ENCODE measurements at regions not wholly inside any gene's neighbourhood (a gene's known extent, or its start where the extent isn't known, plus 50 kb on each side); places are given as distances from the start of the nearest gene placed in this dataset.

DNA sequence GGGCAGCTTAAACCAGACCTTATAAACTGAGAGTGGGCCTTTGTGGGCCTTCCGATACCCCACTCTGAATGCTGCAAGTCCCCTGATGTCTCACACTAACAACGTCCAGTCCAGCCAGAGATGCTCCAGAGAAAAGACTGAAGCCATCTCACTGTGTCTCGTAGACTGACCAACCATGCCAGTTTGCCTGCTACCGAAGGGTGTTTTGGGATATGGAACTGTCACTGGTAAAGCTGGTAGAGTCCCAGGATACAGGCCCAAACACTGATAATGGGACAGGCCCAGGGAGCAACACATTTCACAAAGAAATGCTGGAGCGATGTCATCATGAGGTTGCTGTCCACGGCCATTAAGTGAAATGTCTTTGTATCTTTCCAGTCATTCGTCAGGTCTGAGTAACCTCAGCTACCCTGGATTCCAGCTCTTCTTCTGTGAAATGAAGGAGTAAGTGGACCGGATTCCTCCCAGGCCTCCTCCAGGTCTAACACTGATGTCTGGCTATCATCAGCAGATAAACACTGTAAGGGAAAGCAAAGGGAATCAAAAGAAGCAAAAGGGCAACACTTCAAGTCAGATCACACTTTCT lies 81.6 kb downstream of the SLC5A7 start:
- TF ChIP-seq, protein P1, sequence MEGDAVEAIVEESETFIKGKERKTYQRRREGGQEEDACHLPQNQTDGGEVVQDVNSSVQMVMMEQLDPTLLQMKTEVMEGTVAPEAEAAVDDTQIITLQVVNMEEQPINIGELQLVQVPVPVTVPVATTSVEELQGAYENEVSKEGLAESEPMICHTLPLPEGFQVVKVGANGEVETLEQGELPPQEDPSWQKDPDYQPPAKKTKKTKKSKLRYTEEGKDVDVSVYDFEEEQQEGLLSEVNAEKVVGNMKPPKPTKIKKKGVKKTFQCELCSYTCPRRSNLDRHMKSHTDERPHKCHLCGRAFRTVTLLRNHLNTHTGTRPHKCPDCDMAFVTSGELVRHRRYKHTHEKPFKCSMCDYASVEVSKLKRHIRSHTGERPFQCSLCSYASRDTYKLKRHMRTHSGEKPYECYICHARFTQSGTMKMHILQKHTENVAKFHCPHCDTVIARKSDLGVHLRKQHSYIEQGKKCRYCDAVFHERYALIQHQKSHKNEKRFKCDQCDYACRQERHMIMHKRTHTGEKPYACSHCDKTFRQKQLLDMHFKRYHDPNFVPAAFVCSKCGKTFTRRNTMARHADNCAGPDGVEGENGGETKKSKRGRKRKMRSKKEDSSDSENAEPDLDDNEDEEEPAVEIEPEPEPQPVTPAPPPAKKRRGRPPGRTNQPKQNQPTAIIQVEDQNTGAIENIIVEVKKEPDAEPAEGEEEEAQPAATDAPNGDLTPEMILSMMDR (IDR thresholded peaks at IDR 0.05; ENCODE audit: control extremely low read depth, extremely low read depth, low read depth, missing control alignments): no peak
- DNase-seq (ENCODE audit: extremely low spot score): no peak
- POLR2A ChIA-PET: no interaction called here
- CTCF ChIA-PET: interaction anchor here (0.7 kb wide), 1 partner anchor 21 kb away, joined by 3 read pairs; no protein-coding TSS in a partner anchor

DNA sequence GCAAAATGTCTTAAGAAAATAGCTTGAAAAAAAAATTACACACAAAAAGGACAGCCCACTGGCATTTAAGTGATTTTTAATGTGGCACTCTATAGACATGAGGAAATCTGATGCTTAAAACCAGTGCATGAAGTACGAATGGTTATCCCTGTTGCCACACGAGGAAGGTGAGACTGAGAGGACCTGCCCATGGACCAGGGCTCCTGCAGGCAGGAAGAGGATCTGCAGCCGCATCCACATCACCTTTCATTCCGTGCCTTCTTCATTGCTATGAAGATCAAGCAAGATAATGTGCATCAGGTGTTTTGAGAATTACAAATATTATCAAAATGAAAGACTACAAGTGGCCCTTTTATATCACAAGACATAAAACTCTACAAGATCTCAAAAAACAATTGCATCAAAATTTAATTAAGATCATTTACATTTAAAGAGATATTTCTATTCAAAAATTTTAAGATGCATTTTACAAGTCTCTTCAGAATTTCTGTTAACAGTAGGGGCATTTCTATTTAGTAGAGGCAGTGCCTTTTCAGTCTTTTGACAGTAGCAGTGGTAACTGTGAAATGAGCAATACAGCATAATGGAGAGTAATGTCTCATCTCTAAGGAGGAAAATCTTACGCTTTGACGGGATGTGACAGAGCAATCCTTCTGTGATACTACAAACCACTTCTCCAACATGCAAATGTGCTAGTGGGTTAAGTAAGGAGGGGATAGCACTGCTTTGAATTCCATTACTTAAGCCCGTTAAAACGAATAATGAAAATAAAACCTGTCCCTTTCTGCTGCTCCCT lies 83.4 kb downstream of the SLC5A7 start:
- no peak for DNase-seq (ENCODE audit: extremely low spot score)
- TF ChIP-seq, protein P1 (IDR thresholded peaks at IDR 0.05; ENCODE audit: control extremely low read depth, extremely low read depth, low read depth, missing control alignments): no peak
- POLR2A ChIA-PET: no interaction called here
- CTCF ChIA-PET: no interaction called here

DNA sequence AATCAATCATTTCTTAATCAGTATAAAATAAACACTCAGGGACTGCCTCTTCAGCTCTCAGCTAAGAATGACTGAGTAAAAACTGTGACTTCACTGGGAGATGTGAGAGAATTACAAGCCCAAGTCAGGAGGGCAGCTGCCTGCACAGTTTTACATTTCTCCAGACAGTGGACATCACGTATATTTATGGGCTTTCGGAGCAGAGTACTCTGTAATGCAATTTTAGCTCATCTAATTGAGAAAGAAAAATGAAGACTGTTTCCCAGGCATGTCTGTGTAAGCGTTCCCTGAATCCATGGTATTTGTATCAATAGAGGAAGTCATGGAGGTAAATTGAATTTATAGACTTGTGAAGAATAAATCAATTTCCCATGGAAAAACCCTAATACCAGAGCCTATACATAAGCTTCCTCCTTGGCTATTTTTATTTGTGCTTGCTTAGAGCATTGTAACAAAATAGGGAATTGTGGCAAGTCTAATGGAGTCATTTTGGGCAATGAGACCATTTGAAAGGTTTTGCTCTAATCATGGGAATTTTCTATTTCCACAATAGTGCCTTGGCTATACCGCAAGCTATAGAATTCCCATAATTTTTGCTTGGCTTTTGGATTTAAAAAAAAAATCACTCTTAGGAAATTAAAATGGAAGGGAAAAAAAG lies 87.2 kb downstream of the SLC5A7 start:
- ChIA-PET CTCF (interaction anchor here (1.6 kb wide), 1 partner anchor 21 kb away, joined by 4 read pairs; no protein-coding TSS in a partner anchor), POLR2A (no interaction called here)
- TF ChIP-seq, protein P1 (IDR thresholded peaks at IDR 0.05; ENCODE audit: control extremely low read depth, extremely low read depth, low read depth, missing control alignments): no peak
- DNase-seq (ENCODE audit: extremely low spot score): no peak

DNA sequence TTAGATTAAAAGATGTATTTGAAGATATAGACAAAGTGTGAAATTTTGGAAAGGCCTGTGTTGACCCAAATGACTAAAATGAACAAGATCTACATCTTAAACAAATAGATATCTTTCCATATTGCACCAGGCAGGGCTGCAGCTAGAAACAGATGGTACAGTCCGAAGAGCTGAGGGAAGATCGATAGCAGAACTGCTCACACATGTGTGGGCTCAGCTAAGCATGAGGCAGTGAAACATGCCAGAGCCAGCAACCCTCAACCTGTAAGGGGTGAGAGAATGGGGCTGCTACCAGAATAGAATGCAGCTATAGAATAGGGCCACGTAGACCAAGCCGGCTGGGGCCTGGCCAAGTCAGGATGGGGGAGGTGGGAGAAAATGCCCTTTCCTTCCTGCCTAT lies 87.8 kb downstream of the SLC5A7 start:
- ChIA-PET POLR2A (no interaction called here), CTCF (interaction anchor here (1.6 kb wide), 1 partner anchor 20 kb away, joined by 4 read pairs; no protein-coding TSS in a partner anchor)
- TF ChIP-seq, protein P1 (IDR thresholded peaks at IDR 0.05; ENCODE audit: control extremely low read depth, extremely low read depth, low read depth, missing control alignments): no peak
- no peak for DNase-seq (ENCODE audit: extremely low spot score)

DNA sequence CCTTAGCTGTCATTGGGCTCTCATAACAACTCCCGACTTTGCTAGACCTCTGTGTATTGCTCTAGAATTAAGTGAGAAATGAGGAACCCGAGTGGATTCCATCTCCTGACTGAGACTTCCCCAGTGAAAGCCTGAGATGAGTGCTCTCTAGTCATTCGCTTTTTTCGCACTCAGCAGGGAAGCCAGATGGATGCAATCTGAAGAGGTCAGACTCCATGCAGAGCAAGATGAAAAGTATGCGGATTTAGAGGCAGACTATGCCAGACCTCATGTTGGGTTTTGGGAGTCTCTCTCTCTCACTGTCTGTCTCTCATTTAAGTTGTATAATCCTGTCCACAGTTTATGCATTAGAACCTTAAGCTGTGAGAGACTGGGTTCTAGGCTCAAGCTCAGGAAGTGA lies 88.6 kb downstream of the SLC5A7 start:
- no peak for DNase-seq (ENCODE audit: extremely low spot score)
- POLR2A ChIA-PET: no interaction called here
- TF ChIP-seq, protein P1 (IDR thresholded peaks at IDR 0.05; ENCODE audit: control extremely low read depth, extremely low read depth, low read depth, missing control alignments): no peak
- CTCF ChIA-PET: interaction anchor here (1.3 to 1.6 kb wide), 3 partner anchors 8 to 36 kb away, joined by 3 to 4 read pairs (median 3); no protein-coding TSS in a partner anchor

DNA sequence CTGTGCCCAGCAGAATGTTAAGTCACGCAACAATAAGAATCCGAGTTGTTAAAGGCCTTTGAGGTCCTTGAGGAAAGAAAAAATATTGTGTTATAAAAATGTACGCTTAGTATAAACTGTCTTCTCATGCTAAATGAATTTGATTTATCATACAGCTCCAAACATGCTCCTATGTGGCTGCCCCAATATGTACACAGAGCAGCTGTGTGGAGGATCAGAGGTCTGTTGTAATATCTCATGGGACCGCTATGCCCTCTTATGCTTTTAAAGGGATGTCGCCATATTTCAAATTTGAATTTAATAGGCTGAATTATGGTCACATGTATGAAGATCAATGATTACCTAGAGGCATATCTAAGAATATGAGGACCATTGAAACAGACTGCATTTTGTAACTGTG lies 90.2 kb downstream of the SLC5A7 start:
- CTCF ChIA-PET: no interaction called here
- DNase-seq (ENCODE audit: extremely low spot score): no peak
- TF ChIP-seq, protein P1 (IDR thresholded peaks at IDR 0.05; ENCODE audit: control extremely low read depth, extremely low read depth, low read depth, missing control alignments): no peak
- POLR2A ChIA-PET: no interaction called here
